22Rv1 (cell line): ENCODE measurements at regions not wholly inside any gene's neighbourhood (a gene's known extent, or its start where the extent isn't known, plus 50 kb on each side); places are given as distances from the start of the nearest gene placed in this dataset.

ENCODE experiments used
- H3K27ac ChIP-seq: fragments of 450-650 bp; 2 replicates; pipeline ENCODE4 v1.5.1; 2017
- ZFX ChIP-seq: fragments of 450-650 bp; IDR thresholded peaks from 2 replicates; pipeline ENCODE4 v1.6.1; 2017; ENCODE audit warnings: antibody characterized with exemption, borderline replicate concordance
- TF ChIP-seq, protein P1 (sequence below): fragments of 450-650 bp; IDR thresholded peaks from 2 replicates; pipeline ENCODE4 v1.5.1; 2017; ENCODE audit warnings: mild to moderate bottlenecking

DNA sequence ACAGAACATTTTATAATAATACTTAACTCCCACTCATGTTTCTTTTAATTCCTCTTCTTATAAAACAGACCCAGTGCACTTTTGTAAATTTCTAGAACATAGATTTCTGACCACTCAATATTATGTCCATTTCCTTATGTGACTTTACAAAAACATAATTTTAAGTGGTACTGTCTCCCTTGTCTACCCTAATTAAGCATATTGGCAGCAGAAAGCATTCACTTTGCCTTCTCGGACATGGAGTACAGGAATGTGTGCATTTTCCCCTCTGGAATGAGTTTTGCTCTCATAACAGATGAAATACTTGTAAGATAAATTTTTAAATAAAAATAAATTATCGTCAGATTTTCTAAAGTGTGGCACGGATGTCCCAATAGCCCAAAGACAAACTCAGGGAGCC lies 129.5 kb upstream of the MDM1 start:
- TF ChIP-seq, protein P1, sequence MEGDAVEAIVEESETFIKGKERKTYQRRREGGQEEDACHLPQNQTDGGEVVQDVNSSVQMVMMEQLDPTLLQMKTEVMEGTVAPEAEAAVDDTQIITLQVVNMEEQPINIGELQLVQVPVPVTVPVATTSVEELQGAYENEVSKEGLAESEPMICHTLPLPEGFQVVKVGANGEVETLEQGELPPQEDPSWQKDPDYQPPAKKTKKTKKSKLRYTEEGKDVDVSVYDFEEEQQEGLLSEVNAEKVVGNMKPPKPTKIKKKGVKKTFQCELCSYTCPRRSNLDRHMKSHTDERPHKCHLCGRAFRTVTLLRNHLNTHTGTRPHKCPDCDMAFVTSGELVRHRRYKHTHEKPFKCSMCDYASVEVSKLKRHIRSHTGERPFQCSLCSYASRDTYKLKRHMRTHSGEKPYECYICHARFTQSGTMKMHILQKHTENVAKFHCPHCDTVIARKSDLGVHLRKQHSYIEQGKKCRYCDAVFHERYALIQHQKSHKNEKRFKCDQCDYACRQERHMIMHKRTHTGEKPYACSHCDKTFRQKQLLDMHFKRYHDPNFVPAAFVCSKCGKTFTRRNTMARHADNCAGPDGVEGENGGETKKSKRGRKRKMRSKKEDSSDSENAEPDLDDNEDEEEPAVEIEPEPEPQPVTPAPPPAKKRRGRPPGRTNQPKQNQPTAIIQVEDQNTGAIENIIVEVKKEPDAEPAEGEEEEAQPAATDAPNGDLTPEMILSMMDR: no peak
- TF ChIP-seq ZFX: no peak

DNA sequence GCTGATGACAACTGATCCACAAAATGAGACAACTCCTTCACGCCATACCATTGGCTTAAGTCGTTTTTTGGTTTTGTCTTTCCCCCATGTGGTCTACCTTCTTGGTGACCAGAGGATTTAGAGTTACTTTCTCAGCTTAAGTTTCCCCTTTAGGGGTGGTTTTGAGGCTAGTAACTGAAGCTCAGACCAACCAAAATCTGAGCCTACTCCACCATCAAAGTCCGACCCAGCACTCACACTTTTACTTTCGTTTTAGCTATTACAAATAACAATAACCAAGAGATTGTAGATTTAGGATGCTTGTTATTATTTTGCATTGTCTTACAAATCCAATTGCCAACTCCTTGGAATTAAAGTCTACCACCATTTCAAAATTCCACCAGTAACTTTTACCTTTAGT lies 130.6 kb upstream of the MDM1 start:
- H3K27ac ChIP-seq: no peak overlapping the region
- TF ChIP-seq, protein P1: no peak
- TF ChIP-seq ZFX: no peak

More for the DNA sequence above, 129.5 kb upstream of the MDM1 start:
- H3K27ac ChIP-seq: no peak overlapping the region

DNA sequence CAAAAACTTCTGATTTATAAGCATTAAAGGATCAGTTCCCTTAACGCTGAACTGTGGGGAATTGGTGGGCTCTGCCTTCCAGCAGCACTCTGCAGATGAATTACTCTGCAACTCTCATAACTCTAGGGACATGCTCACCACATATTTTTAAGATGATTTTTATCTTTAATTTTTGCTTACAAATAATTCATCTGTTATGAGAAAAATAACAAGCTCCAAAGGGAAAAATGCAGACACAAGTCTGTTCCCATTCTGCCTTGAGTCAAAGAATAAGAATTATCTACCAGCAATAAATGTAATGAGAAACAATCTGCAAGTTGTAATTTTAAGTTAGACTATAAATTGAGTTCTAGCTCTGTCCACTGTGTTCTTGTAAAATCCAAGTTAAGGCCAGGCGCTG lies 133.1 kb upstream of the MDM1 start:
- TF ChIP-seq, protein P1: no peak
- TF ChIP-seq ZFX: no peak
- no peak overlapping the region for H3K27ac ChIP-seq

DNA sequence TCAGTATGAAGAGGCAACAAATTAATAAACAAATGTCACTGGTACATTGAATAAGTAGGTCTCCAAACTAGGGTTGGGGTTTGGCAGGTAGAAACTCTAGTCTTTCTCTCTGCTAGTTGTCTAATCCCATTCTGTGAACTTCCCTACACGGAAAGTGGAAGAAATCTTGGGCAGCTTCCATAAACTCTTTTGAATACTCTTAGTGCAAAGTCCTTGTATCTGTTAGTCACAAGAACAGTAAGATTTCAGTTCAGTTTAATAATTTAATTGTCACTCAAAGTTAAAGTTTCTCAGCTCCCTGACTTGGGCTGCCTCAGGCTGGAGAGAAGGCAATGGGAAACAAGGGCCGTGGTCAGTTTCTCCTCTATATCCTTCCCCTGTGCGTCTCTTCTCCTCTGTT lies 135.4 kb upstream of the MDM1 start:
- H3K27ac ChIP-seq: no peak overlapping the region
- TF ChIP-seq ZFX: no peak
- TF ChIP-seq, protein P1: no peak

DNA sequence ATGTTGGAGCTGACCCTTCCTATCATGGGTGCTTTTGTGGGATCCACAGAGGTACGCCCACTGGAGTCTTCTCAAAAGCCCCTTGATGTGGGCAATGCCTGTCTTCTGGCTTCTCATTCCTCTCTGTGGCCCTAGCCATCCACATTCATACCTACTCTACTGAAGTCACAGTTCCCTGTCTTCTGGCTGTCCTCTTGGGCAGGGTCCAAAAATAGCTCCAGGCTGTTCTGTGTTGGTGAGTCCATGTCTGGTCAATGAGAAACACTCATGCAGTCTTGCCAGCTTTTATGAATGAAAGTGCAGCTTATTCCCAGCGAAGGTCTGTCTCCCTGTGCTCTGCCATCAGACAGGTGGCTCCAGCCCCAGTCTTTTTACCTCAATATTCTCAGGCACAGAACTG lies 135.9 kb upstream of the MDM1 start:
- no peak overlapping the region for H3K27ac ChIP-seq
- TF ChIP-seq ZFX: no peak
- TF ChIP-seq, protein P1: no peak

DNA sequence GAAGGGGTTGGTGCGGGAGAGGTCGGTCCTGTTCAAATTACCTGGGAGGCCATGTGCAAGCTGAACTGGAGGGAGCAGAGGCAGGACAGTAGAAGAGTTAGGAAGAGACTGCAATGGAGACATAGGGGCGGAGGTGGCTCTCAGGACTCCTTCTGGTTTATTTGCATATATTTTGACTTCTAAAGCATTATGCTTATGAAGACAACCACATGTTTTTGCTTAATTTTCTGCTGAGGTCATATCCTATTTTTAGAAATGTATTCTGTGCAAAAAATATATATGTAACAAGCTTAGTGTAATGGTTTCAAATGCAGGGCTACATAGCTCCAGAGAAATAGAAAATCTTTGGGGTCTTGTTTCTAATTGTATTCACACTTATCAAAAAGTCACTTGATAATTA lies 137.0 kb upstream of the MDM1 start:
- no peak for TF ChIP-seq ZFX
- TF ChIP-seq, protein P1: no peak
- no peak overlapping the region for H3K27ac ChIP-seq

DNA sequence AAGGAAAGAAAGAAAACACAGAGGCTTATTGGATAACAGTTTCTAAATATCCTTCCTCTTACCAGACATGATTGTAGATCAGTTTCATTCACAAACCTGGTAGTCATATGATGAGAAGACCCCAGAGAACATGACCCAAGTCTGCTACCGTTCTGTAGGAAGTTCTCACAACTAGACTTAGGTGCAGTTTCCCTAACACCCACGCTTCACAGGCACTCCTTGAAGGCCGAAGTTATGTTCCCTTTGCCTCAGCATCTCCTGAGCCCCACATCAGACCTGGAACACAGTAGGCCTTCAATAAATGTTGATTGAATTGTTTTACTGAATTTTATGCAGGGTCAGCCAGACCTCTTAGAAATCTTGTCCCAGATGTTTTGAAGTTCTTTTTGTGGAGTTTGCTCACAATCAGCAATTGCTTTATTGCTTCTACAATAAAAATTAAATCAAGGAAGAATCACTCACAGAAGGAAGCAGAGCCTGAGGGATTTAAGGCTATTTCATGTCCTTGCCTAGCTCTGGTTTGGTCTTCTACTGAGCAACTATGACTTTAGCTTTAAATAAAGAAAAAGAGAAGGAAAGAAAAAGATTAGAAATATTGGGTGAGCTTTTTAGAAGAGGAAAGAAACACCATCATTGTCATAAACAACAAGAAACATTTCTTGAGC lies 138.6 kb upstream of the MDM1 start:
- H3K27ac ChIP-seq: no peak overlapping the region
- TF ChIP-seq, protein P1: no peak
- TF ChIP-seq ZFX: no peak
